ENCODE measurements at regions not wholly inside any gene's neighbourhood (a gene's known extent, or its start where the extent isn't known, plus 50 kb on each side); places are given as distances from the start of the nearest gene placed in this dataset.

GRCh38 chr13:61485128-61485765 is 69.6 kb upstream of the PCDH20 start:
- TF ChIP-seq CTCF (IDR thresholded peaks at IDR 0.05 in 2 of 3, conservative IDR thresholded peaks at IDR 0.05 in 1 of 3; ENCODE audit: borderline replicate concordance in 1 of 3, insufficient read depth in 1 of 3, low read depth in 2 of 3, low read length in 2 of 3) (no peak), SP1 (IDR thresholded peaks at IDR 0.05; ENCODE audit: low read depth) (no peak), POLR2A (IDR thresholded peaks at IDR 0.05; ENCODE audit: borderline replicate concordance, extremely low read depth, insufficient read depth, insufficient read length) (no peak), TCF7L2 (IDR thresholded peaks at IDR 0.05; ENCODE audit: borderline replicate concordance, extremely low read depth, insufficient read depth, insufficient read length) (no peak), EZH2phosphoT487 (IDR thresholded peaks at IDR 0.05; ENCODE audit: borderline replicate concordance) (no peak), YY1 (IDR thresholded peaks at IDR 0.05; ENCODE audit: extremely low read depth, insufficient replicate concordance, low read depth, low read length) (no peak), CBX3 (IDR thresholded peaks at IDR 0.05; ENCODE audit: low read depth) (no peak), EZH2 (IDR thresholded peaks at IDR 0.05) (no peak), ZNF274 (IDR thresholded peaks at IDR 0.05; ENCODE audit: low read depth, low read length) (no peak), RAD21 (IDR thresholded peaks at IDR 0.05; ENCODE audit: low read depth) (no peak), MAX (IDR thresholded peaks at IDR 0.05) (no peak), POLR2AphosphoS5 (IDR thresholded peaks at IDR 0.05; ENCODE audit: low read depth, low read length) (no peak)
- TF ChIP-seq, protein P1, sequence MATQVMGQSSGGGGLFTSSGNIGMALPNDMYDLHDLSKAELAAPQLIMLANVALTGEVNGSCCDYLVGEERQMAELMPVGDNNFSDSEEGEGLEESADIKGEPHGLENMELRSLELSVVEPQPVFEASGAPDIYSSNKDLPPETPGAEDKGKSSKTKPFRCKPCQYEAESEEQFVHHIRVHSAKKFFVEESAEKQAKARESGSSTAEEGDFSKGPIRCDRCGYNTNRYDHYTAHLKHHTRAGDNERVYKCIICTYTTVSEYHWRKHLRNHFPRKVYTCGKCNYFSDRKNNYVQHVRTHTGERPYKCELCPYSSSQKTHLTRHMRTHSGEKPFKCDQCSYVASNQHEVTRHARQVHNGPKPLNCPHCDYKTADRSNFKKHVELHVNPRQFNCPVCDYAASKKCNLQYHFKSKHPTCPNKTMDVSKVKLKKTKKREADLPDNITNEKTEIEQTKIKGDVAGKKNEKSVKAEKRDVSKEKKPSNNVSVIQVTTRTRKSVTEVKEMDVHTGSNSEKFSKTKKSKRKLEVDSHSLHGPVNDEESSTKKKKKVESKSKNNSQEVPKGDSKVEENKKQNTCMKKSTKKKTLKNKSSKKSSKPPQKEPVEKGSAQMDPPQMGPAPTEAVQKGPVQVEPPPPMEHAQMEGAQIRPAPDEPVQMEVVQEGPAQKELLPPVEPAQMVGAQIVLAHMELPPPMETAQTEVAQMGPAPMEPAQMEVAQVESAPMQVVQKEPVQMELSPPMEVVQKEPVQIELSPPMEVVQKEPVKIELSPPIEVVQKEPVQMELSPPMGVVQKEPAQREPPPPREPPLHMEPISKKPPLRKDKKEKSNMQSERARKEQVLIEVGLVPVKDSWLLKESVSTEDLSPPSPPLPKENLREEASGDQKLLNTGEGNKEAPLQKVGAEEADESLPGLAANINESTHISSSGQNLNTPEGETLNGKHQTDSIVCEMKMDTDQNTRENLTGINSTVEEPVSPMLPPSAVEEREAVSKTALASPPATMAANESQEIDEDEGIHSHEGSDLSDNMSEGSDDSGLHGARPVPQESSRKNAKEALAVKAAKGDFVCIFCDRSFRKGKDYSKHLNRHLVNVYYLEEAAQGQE (IDR thresholded peaks at IDR 0.05; ENCODE audit: low read depth): no peak

Measured in HCT116 (cell line).